Lung (tissue), 11 donors: ENCODE measurements at regions not wholly inside any gene's neighbourhood (a gene's known extent, or its start where the extent isn't known, plus 50 kb on each side); places are given as distances from the start of the nearest gene placed in this dataset.

Source experiments
- ATAC-seq: fragments of 200-7000 bp; cut with Tn5 transposase; one replicate; pipeline ENCODE4 v1.9.1; 2020; ENCODE audit warnings: moderate number of reproducible peaks; ENCODE audit not compliant: insufficient read depth, low FRiP score
- DNase-seq, 3 donors: peaks; one replicate each; pipeline ENCODE4 v3.0.0-alpha.2; 2013 to 2017
- H3K27ac ChIP-seq, 2 donors: one replicate each; pipeline ENCODE4 v1.5.1; 2013; ENCODE audit warnings: mild to moderate bottlenecking in 2 of 2, moderate library complexity in 2 of 2, control low read depth in 1 of 2, inconsistent platforms in 1 of 2, low read depth in 1 of 2, low read length in 1 of 2
- H3K27me3 ChIP-seq, 3 donors: one replicate each; pipeline ENCODE4 v1.5.1; 2013; ENCODE audit warnings: low read length in 2 of 3; ENCODE audit not compliant: control insufficient read depth in 3 of 3, insufficient read depth in 3 of 3
- H3K36me3 ChIP-seq, 4 donors: one replicate each; pipeline ENCODE4 v1.5.1; 2013; ENCODE audit warnings: low read length in 4 of 4, mild to moderate bottlenecking in 1 of 4, moderate library complexity in 1 of 4; ENCODE audit not compliant: control insufficient read depth in 4 of 4, insufficient read depth in 4 of 4
- H3K4me1 ChIP-seq, 5 donors: one replicate each; pipeline ENCODE4 v1.5.1; 2013; ENCODE audit warnings: low read length in 5 of 5, mild to moderate bottlenecking in 2 of 5, moderate library complexity in 1 of 5; ENCODE audit not compliant: control insufficient read depth in 5 of 5, insufficient read depth in 5 of 5
- H3K4me3 ChIP-seq: one replicate; pipeline ENCODE4 v1.5.1; 2013; ENCODE audit warnings: mild to moderate bottlenecking, control low read depth, moderate library complexity
- H3K9ac ChIP-seq, 2 donors: one replicate each; pipeline ENCODE4 v1.5.1; 2013; ENCODE audit warnings: low read length in 2 of 2, control low read depth in 1 of 2; ENCODE audit not compliant: insufficient read depth in 1 of 2
- H3K9me3 ChIP-seq, 4 donors: one replicate each; pipeline ENCODE4 v1.5.1; 2013; ENCODE audit warnings: low read length in 3 of 4, mild to moderate bottlenecking in 1 of 4, moderate library complexity in 1 of 4; ENCODE audit not compliant: control insufficient read depth in 4 of 4, insufficient read depth in 3 of 4
- CTCF ChIP-seq: IDR thresholded peaks from 2 replicates; pipeline ENCODE4 v1.5.1; 2012; ENCODE audit warnings: mild to moderate bottlenecking; ENCODE audit errors: control extremely low read depth, extremely low read depth
- WGBS, 2 donors: extraction: QIAGEN DNeasy Blood & Tissue Kit; methylation state at CpG; one replicate each; pipeline ENCODE4 v1.1.7; 2013; 5-methylcytosine and 5-hydroxymethylcytosine counted together
- donor health status: control.
- donor health status: control.
- donor health status: Bipolar disorder and iron deficiency.
- donor health status: healthy.
- donor health status: DM: yes; HTN: yes; CAD: no.

GRCh38 chr2:18915227-18915626 is 325.9 kb upstream of the NT5C1B start:
- H3K9me3 ChIP-seq = no peaks in the 10 kb centered on the region
- no peaks in the 10 kb centered on the region for H3K27me3 ChIP-seq
- H3K9ac ChIP-seq = no peak overlapping the region
- H3K4me1 ChIP-seq = peaks cover 0 to 2% (median 0%) of the 10 kb centered on the region in 5 donors
- no peak for DNase-seq
- no peaks in the 10 kb centered on the region for H3K36me3 ChIP-seq
- no peak overlapping the region for H3K4me3 ChIP-seq
- no peak overlapping the region for H3K27ac ChIP-seq
- TF ChIP-seq CTCF = no peak
- whole genome bisulfite sequencing, 2 donors = 33 to 37% methylated on average over 1 of the region's 1 CpG
- no peak for ATAC-seq

GRCh38 chr2:18913512-18913911 is 324.1 kb upstream of the NT5C1B start:
- DNase-seq = no peak
- no peak for ATAC-seq
- no peak overlapping the region for H3K9ac ChIP-seq
- TF ChIP-seq CTCF = no peak
- peaks cover 0 to 2% (median 0%) of the 10 kb centered on the region in 5 donors for H3K4me1 ChIP-seq
- H3K27ac ChIP-seq = no peak overlapping the region
- H3K9me3 ChIP-seq = no peaks in the 10 kb centered on the region
- no peaks in the 10 kb centered on the region for H3K27me3 ChIP-seq
- no peak overlapping the region for H3K4me3 ChIP-seq
- H3K36me3 ChIP-seq = no peaks in the 10 kb centered on the region
- 94 to 98% methylated on average over 3 of the region's 3 CpGs for WGBS, 2 donors

GRCh38 chr2:18912225-18912888 is 323.0 kb upstream of the NT5C1B start:
- no peak for DNase-seq
- H3K4me1 ChIP-seq = peaks cover 0 to 2% (median 0%) of the 10 kb centered on the region in 5 donors
- no peak for ATAC-seq
- WGBS, 2 donors = 53 to 60% methylated on average over 8 of the region's 8 CpGs
- no peak overlapping the region for H3K4me3 ChIP-seq
- H3K9ac ChIP-seq = no peak overlapping the region
- no peaks in the 10 kb centered on the region for H3K36me3 ChIP-seq
- H3K9me3 ChIP-seq = no peaks in the 10 kb centered on the region
- no peak for TF ChIP-seq CTCF
- H3K27ac ChIP-seq = no peak overlapping the region
- no peaks in the 10 kb centered on the region for H3K27me3 ChIP-seq

- Histone ChIP-seq H3K9ac (no peak overlapping the region), H3K4me3 (no peak overlapping the region), H3K9me3 (no peaks in the 10 kb centered on the region), H3K4me1 (peaks cover 0 to 2% (median 0%) of the 10 kb centered on the region in 5 donors), H3K27me3 (no peaks in the 10 kb centered on the region), H3K27ac (peak overlapping the region in 1 of 2 donors; percentile 4), H3K36me3 (no peaks in the 10 kb centered on the region)
- TF ChIP-seq CTCF = no peak
- ATAC-seq (no peak), DNase-seq (no peak)
- WGBS, 2 donors = 94 to 97% methylated on average over 7 of the region's 7 CpGs
Measured at GRCh38 chr2:18911416-18911815, 322.0 kb upstream of the NT5C1B start.
